Dermis blood vessel endothelial cell (primary cell): ENCODE measurements at regions not wholly inside any gene's neighbourhood (a gene's known extent, or its start where the extent isn't known, plus 50 kb on each side); places are given as distances from the start of the nearest gene placed in this dataset.
"Not testable (repeated sequence)": the region's sequence is repeated elsewhere in the genome, so short reads cannot be mapped to it uniquely, and the experiment has no call there.

Experiments
- DNase-seq: peaks from one replicate; pipeline ENCODE4 v3.0.0; 2010

DNA sequence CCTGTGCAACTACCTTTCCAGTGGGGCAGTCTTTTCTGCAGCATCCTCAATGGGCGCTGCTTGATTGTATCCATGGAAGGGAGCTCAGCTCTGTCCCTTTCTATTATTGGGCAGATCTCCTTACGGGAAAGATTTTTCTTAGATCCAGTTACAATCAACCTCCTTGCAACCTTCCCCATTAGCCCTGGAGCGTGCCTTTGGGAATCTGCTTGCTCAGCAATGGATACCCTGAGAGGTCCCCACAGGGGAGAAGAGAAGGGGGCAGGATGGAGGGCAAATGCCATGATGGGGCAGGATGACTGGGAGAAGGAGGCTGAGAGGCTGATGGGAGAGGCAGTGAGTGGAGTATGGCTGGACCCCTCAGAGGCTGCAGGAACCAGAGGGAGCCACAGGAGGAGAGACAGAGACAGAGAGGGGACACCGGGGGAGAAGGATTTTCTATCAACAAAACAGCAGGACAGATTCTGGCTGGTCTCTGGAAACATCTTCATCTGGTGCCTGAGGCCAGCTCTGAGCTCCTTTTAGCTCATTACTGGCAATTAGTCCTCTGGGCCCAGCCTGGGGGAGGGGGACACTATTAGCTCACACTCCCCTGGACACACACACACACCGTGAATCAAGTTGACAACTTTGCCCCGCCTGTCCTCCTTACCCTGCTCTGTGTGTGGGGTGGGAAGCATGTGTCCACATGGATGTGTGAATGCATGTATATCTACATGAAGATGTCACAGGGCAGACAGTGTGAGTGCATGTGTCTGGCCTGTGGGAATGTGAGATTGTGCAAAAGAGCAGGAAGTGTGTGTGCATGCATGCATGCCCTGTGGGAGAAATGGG, 80.8 kb upstream of the PAX2 start:
- no peak for DNase-seq

DNA sequence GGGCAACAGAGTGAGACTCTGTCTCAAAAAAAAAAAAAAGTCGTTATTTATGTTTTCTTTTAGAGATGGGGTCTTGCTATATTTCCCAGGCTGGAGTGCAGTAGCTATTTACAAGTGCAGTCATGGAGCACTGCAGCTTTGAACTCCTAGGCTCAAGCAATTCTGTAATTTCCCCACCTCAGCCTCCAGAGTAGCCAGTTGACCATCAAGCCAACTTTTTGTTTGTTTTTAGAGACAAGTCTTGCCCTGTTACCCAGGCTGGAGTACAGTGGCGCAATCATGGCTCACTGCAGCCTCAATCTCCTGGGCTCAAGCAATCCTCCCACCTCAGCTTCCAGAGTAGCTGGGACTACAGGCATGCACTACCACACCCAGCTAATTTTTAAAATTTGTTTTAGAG, 78.7 kb upstream of the PAX2 start:
- not testable (repeated sequence) for DNase-seq

- DNase-seq, result no peak
Measured at GRCh38 chr10:100669616-100670015, 75.8 kb upstream of the PAX2 start.

DNA sequence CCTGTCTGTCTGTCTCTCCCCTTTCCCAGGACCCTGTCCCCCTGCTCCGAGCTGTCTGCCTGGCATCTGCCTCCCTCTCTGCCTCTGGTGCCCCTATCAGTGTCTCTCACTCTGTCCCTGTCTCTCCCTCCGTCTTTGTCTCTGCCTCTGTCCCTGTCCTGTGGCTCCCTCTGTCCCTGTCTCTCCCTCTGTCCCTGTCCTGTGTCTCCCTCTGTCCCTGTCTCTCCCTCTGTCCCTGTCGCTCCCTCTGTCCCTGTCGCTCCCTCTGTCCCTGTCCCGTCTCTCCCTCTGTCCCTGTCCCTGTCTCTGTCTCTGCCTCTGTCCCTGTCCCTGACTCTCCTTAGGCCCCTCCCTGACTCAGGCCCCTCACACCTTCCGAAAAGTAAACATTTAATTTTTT, 75.0 kb upstream of the PAX2 start:
- DNase-seq, result no peak

DNA sequence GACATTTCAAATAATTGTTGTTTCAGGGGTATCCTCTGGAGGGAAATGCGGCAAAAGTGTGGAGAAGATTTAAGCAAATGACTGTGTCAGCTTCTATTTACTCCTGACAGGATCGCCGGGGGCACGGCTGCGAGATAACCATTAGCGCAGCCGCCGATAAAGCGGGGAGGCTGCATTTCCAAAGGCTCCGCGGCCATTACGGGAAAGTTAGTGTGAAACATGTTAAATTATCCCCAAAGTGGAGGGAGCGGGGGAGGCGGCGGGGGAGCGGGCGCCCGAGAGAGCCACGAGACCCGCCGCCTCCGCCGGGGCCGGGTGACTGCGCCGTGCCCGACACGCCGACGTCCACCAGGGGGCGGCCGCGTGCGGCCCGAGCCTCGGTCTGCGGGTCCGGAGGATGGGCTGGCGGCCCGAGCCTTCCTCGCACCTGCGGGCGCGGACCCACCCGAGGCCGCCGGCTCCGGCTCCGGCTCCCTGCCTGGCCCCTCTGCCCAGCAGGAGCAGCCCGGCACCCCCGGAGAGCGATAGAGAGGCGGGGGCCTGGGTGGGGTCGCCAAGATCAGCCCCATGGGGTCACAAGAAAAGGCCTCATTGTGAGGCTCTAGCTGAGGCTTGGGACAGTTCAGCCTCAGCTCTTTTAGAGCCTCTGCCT, 74.4 kb upstream of the PAX2 start:
- DNase-seq, result peak; percentile 37

DNA sequence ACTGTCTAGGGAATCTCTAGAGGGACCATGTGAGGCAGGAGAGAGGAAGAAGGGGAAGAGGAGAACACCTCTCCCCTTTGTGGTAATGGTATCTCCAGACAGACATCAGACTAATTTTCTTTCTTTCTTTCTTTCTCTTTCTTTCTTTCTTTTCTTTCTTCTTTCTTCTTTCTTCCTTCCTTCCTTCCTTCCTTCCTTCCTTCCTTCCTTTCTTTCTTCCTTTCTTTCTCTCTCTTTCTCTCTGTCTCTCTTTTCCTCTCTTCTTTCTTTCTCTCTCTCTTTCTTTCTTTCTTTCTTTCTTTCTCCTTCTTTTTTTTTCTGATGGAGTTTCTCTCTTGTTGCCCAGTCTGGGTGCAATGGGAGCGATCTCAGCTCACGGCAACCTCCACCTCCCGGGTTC, 73.2 kb upstream of the PAX2 start:
- DNase-seq, result no peak

GRCh38 chr10:100677290-100677945, 68.0 kb upstream of the PAX2 start:
- no peak for DNase-seq

DNA sequence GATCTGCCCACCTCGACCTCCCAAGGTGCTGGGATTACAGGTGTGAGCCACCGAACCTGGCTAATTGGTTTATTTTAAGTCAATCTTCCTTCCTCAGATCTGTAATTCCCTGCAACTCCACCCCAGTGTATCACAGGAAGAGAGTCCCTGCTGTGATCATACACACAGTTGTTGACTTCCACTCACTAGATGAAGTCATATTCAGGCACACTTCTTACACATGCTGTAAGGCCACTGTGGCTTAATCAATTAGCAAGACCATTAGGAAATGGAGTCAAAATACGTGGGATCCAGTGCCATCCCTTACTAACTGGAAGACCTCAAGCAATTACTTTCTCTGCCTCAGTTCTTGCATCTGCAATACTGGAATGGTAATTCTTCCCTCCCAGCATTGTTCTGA, 66.1 kb upstream of the PAX2 start:
- no peak for DNase-seq

GRCh38 chr10:100683004-100683403, 62.4 kb upstream of the PAX2 start:
- no peak for DNase-seq

GRCh38 chr10:100683545-100684300, 61.7 kb upstream of the PAX2 start:
- DNase-seq, result no peak

GRCh38 chr10:100684688-100685235, 60.6 kb upstream of the PAX2 start:
- DNase-seq, result no peak

DNA sequence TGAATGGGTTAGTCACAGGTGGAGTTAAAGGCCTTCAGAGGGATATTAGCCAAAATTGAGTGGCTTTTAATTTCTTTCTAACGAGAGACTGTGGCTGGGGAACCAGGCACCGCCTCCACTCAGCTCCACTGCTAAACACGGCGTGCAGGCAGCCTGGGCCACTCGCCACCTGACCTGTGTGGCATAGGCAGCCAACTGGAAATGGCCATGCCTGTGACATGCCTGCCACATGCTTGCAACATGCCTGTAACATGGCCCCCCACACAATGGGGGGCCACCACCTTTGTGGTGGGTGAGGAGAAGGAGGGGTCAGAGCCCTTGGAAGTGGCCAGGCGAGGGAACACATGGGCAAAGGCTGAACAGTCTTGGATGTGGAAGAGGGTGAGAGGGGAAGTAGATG, 60.1 kb upstream of the PAX2 start:
- no peak for DNase-seq

DNA sequence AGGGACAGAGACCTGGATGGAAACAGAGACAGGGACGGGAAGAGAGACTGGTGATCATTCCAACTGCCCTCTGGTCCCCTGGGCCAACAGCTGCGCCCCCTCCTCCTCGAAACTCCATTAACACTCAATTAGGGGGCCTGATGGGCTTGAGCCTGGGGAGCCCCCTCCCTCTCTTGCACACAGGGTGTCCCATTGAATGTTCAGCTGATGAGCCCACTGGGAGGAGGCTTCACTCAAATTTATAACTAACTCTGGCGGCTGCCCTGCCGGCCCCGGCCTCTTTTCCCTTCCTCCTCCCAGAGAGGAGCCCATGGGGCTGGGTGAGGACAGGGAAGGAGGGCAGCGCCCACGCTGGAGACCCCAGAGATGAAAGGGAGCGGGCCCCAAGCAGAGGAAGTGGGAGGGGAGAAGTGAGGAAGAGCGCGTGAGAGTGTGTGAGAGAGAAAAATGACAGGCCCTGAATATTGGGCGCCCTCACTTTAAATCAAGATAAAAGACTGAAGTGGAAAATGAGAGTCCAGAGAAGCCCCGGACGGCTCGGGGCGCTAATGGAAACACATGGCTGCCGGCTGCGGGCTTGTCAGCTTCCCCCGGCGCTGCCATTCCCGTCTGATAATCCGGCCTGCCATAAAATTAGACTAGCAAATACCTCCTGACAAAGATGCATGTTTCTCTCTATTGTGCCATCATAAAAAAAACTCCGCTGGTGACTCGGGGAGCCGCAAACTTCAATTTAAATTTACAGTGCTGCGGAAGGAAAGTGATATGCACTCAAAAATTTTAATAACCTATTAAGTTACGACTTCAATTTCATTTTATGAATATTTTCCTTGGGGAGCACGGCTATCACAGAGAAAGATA, 58.0 kb upstream of the PAX2 start:
- DNase-seq, result no peak

DNA sequence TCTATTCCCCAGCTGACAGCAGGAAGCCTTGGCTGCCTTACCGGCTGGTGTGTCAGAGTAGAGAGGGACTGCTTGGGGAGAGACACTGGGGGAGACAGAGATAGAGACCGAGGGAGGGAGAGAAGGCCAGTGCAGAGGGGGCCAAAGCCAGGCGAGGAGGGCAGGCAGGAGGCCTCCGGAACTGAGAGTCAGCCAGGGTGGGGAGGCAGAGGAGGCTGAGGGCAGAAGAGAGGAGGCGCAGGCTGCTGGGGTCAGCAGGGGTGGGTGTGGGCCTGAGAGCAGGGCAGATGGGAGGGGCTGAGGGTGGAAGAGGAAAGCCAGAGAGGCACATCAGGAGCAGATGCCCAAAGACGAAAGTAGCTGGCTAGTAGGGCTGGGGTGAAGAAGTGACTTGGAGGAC, 57.2 kb upstream of the PAX2 start:
- no peak for DNase-seq

DNA sequence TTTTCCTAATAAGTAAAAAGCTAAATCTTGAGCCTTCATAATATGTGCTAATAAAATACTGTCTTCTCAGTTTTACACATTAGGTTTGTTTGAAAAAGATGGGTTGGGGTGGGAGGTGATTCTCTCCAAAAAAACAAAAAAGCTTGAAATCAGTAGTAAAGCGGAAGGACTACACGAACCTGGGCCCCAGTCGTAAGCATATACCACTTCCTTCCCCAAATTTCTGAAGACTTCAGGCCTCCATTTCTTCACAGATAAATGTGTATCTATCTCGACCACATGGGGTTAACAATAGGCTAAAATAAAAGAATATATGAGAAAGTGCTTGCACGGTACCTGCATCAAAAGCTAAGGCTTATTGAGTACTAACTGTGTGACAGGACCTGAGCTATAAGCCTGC, 51.6 kb upstream of the PAX2 start:
- no peak for DNase-seq
